HG02798 (cell line): ENCODE measurements at regions not wholly inside any gene's neighbourhood (a gene's known extent, or its start where the extent isn't known, plus 50 kb on each side); places are given as distances from the start of the nearest gene placed in this dataset.
"Not testable (repeated sequence)": the region's sequence is repeated elsewhere in the genome, so short reads cannot be mapped to it uniquely, and the experiment has no call there.

Experiments used
- ATAC-seq: cut with Tn5 transposase; IDR thresholded peaks from one replicate; pipeline ENCODE4 v1.9.1; 2021; ENCODE audit warnings: mild to moderate bottlenecking; ENCODE audit not compliant: unreplicated experiment, poor library complexity

DNA sequence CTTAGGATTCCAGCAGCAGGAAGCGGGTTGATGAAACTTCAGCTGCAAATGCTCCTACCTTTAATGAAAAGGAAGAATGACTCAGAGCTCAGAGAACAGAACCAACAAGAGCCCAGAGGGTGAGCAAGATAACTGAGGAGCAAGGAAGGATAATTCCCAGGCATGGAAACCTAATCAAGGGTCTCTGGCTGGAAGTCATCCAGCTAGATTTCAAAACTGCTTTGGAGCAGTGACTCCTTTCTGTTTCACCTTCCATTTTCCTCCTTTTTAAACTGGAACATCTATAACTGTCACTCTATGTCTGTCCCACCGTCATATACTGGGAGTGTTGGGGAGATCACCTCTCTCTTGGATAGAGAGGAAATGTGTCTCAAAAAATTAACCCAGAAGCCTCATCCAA is 148.4 kb upstream of the RAB6C start:
- no peak for ATAC-seq

DNA sequence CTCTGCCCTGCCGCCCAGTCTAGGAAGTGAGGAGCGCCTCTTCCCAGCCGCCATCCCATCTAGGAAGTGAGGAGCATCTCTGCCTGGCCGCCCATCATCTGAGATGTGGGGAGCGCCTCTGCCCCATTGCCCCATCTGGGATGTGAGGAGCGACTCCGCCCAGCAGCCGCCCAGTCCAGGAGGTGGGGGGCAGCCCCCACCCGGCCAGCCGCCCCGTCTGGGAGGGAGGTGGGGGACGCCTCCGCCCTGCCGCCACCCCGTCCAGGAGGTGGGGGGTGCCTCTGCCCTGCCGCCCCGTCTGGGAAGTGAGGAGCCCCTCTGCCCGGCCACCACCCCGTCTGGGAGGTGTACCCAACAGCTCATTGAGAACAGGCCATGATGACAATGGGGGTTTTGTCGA is 146.0 kb upstream of the RAB6C start:
- not testable (repeated sequence) for ATAC-seq

DNA sequence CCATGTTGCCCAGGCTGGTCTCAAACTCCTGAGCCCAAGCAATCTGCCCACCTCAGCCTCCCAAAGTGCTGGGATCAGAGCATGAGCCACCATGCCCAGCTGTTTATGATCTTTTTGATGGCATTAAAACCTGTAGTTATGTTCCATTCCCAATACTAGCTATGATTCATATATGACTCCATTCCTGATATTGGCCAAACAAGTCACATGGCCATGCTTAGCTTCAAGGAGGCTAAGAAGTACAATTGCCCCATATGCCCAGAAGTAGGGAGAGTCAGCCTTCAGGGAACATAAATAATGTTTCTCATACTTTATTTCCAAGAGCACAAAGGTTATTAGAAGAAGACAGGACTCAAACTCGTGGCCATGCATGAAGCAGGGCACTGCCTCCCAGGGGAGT is 132.4 kb upstream of the RAB6C start:
- ATAC-seq, result no peak

DNA sequence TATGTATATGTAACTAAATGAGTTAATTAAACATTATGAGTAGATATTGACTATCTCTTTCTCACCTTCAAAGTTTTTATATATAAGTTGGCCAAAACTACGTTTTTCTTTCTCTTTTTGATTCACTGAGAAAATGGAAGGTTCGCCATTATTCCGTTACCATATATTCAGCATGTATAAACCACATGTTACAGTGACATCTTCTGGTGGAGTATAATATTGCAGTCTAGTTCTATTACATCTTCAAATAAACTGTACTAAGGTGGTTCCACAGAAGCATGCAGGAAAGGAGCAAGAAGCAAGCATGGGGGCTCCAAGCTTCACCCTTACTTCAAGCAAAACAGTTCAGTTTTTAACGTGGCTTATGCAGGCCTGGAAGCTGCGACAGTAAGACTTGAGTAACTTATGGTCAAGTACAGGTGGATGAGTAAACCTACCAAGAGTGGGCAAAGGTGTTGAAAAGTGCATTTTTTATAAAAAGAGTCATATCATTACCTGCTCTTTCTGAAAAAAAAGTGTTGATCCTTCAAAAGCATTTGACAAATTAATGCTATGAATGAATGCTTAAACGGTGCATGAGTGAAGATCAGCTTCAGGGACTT is 129.8 kb upstream of the RAB6C start:
- ATAC-seq, result peak; percentile 82

DNA sequence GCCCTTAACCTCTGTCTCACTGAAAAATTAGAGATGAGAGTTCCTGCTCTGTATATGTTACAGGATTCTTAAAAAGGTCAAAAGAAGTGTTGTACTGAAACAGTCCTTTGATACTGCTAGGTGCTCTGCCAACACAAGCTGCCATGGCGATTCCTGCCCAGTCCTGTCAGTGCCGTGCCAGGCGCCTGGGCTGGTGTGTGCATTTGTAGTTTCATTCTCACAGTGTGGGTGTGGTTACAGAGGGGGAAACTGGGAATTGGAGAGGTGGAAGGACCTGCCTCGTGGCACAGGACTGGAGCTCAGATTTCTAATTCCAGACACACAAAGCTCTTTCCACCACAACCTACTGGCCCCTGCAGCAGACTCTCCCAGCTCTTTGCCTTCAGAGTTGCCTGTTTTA is 122.3 kb upstream of the RAB6C start:
- ATAC-seq, result no peak

DNA sequence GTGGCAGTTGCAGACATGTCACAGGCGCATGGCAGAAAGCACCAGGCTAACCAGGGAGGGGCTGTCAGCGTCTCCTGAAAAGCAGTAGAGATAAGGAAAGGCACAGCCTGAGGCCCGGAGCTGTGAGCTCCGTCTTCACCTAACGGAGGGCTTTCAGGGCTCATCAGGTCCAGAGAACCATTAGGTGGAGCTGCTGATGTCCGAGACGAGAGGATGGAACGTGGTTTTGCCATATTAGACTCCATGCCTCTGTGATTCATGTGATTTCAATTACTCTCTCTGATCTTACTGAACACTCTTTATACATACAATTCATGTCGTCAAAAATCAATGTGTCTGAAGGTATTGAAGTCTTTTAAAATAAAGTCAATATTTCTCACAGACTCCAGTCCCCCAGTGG is 120.3 kb upstream of the RAB6C start:
- ATAC-seq, result no peak

DNA sequence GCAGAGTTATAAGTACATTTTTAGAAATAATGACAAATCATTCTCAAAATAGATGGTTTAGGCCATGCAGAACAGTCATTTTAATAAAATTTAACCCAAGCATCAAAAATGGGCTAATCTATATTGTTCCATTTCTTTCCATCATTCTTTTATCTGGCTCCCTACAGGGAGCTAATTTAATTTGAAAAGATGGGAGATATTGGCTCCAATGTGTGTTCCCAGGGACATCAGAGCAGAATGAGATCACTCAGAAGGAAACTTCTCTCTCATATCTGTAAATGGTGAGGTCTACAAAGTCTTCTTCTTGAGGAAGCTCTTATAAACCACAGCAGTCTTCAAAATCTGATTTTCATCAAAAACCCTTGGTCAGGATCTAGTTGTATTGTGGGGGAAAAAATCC is 119.4 kb upstream of the RAB6C start:
- ATAC-seq, result no peak

DNA sequence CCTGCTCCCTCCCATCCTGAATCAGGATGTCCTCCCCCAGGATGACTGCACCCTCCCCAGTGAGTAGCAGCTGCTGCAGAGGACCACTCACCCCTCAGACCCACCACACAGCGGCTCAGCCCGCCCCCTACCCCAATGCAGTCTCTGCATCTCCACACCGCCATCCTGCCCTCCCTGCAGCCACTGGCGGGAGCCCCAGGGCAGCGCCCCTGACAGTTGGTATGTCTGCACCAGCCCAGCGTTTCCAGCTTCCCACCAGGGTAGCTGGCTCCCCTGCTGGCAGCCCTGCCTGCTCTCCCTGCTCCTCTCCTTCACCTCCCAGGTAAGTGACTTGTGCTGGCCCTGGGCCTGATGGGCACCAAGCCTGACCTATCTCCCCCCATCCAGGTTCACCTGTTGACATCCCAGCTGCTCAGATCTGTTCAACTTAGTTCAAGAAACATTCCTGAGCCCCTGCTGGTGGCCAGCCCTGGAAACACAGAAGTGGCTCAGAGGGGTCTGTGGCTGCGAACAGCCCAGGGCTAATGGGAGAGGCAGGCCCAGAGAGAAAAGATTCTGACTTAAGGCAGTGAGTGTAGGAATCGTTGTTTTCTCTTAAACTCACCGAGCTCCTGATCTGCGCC is 117.7 kb upstream of the RAB6C start:
- ATAC-seq, result no peak

DNA sequence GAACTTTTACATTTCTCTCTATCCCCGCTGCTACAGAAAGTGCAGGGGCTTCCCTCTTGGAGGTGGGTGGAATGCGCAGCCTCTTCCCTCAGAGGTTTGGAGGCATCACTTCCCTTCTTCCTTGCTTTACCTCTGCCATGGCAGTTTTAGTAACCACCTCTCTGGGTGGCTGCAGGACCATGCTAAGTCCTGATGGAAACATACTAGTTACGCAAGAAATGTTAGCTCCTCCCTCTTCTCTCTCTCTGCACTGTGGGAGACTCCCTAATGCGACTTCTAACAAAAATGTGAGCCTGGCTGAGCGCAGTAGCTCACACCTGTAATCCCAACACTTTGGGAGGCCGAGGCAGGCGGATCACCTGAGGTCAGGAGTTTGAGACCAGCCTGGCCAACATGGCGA is 116.8 kb upstream of the RAB6C start:
- ATAC-seq, result no peak

DNA sequence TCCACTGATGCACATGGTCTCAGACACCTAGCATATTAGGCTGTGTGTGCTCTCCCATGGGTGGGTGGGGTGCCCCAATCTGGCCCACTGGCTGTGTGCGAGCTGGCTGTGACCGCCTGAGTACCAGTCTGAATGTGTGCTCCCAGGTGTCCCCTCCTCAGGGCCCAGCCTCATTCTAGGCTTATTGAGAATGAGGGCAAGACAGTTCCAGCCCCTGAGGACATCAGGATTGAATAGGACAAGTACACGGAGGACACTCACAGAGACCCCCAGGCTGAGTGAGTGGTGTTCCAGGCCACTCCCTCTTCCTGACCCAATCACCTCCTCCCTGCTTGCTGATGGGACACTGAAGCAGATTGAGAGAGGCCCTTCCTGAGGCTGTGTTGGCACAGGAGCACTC is 116.1 kb upstream of the RAB6C start:
- ATAC-seq, result no peak

DNA sequence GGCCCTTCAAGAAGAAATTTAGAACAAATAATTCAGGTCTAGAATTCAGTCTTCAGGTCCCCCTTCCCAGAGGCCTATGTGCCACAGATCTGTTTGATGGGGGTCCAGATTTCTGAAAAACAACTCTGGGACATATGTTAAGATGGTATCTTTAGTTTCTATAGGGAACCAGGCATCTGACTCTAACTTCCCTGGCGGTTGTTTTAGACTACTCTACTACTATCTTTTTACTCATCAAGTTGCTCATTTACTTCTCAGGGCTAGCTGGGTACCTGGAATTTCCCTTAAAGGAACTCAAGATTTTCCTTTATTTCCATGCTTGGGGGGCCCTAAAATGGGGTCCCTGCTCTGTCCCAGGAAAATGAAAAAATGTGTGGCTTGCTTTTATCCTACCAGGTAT is 114.7 kb upstream of the RAB6C start:
- ATAC-seq, result no peak

DNA sequence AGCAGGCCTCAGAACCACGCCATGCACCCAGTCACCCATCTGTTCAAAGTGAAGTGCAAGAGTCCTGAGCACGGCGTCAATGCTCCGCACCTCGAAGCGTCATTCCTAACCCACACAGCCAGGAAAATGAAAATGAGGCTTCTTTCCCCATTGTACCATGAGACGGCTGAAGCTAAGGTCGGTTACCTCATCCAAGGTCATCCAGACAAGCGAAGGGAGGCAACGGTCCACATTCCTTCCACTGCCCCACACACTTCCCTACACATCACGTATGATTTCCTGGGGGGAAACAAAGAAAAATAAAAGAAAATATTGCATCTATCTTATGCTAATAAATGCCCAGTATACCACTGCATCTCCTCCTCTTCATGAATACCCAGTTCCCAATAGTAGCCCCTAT is 113.5 kb upstream of the RAB6C start:
- ATAC-seq, result no peak

DNA sequence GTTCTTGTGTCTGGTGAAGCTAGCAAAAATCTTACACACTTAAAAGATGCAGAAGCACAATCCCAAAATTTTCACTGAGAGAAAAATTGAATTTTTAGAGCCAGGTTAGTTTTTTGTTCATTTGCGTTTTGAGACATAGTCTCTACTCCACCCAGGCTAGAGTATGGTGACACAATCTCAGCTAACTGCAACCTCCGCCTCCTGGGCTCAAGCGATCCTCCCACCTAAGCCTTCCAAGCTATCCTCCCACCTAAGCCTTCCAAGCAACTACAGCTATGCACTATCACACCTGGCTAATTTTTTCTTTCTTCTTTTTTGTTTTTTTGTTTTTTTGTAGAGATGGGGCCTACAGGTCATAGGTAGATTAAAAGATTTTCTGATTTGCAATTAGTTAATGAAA is 113.1 kb upstream of the RAB6C start:
- no peak for ATAC-seq

DNA sequence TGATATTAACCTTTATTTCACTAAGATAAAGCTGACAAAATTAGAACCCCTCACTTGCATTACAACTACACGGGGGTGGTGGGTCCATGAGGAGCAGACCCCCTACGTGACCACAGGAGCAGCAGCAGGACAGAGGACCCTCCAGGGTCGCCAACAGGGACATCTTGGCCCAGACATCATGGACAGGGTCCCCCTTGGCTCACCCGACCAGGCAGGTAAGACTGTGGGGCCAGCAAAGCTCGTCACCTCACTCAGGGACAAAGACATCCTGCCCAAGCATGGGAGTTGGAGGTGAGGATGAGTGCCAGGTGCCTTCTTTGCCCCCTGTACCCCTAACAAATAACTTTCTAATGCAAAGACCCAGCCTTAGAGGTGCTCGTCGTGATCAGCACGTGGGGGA is 111.3 kb upstream of the RAB6C start:
- ATAC-seq, result no peak

DNA sequence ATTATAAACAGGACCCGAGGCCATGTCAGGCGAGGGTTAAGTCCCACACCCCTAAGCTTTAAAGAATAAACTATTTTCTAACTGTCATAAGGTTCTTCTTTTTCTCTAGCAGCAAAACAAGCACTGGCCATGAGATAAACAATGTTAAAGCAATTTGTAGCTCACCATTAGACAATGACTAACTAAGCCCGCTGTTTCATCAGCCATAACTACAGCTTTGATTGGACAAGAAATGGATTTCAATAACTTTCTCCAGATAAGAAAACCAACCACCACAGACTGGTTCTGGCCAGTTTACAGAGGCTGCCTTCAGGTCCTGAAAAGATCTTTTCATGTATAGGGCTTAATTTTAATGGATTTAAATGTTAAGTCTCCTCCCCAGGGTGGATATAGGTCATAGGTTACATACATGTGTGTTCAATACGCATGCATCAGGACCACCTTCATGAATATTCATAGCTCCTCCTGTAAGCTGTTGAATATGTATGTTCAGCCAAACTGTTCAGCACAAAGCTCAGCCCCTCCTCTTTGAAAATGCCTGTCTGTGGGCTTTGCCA is 108.7 kb upstream of the RAB6C start:
- ATAC-seq, result no peak

DNA sequence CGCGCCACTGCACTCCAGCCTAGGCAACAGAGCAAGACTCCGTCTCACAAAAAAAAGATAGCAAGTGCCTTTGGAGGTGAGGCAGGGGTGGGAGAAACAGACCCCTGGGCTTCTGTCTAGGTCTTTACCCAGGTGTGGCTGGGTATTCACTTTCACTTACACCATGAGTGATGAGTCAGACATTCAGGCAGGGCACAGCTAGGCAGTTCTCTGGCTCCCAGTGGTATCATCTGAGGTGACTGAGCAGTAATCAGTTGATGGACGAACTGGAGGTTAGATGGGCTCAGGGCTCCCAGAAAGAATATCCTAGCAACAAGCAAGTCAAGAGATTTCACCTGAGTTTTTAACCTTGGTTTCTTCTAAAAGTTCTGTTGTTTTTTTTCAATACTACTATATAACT is 107.0 kb upstream of the RAB6C start:
- ATAC-seq, result no peak

DNA sequence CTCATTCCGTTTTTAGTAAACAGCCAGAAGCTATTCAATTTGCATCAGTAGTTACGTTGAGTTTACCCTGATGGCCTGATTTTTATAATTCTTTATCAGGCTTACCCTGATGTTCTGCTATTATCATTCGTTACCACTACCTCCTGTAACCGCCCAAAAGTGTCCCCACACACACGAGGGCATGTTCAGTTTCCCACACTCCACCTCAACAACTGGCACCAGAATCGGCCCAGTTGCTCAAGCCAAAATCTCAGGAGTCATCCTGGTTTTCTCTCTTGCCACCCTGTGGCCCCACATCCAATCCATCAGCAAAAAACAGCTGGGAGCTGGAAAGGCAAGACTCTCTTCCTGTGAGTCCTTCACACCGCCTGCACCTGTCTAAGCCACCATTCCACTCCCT is 102.9 kb upstream of the RAB6C start:
- no peak for ATAC-seq

DNA sequence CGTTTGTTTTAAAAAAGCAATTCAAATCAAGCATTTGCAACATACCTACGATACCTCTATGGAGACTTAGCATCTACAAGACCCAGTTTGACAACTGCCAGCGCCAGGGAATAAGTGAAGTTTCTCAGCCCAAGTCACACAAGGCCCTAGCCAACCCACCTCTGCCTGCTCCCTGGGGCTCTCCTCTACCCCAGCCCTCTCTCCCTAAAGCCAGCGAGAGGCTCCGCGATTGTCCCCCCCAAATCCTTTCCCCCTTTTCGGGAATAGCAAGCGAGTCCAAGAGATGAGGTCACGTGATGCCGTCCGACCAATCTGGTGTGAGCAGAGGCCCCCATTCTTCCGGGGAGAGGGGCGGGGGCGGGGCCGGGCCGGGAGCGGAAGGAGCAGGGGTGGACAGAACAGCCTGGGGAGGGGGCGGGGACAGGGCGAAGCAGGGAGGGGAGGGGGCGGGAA is 102.2 kb upstream of the RAB6C start:
- ATAC-seq, result peak; percentile 83

DNA sequence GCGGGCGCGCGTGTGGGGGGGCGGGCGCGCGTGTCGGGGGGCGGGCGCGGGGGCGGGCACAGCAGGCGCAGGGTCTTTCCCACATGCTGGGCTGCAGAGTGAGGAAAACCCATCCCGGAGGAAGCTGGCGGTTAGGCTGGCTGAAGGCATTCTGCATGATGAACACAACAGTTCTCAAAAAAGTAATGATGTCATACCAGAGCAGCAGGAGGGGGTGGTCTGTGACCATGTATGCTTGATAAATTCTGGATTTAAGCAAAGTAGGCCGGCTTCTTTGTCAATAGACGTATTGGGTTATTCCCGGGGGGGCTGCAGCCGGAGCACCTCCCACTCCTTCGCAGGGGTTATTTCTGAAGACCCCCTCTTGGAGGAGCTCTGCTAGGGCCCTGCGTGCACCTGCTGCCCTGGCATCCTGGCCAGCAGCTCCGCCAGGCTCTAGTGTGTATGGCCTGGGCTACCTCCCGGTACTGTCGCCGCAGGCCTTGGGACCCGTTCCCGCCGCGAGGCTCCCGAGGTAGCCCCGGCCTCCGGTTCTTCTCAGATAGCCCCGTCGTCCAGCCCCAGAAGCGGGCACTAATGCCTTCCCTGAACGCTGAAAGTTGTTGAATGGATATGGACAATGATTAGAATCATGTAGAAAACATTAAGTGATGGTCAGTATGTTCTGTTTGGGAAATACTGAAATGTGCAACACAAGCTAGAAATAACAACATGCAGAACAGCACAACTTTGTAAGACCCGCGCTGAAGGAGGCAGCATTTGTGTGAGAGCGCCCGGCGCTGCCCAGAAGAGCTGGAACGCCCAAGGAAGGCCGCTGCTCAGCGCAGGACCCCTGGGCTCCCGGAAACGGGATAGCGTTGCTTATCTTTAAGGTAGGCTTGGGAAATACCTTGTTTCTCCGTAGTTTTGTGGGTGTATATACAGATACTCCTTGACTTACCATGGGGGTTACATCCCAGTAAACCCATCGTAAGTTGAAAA is 101.4 kb upstream of the RAB6C start:
- ATAC-seq, result peak; percentile 24

DNA sequence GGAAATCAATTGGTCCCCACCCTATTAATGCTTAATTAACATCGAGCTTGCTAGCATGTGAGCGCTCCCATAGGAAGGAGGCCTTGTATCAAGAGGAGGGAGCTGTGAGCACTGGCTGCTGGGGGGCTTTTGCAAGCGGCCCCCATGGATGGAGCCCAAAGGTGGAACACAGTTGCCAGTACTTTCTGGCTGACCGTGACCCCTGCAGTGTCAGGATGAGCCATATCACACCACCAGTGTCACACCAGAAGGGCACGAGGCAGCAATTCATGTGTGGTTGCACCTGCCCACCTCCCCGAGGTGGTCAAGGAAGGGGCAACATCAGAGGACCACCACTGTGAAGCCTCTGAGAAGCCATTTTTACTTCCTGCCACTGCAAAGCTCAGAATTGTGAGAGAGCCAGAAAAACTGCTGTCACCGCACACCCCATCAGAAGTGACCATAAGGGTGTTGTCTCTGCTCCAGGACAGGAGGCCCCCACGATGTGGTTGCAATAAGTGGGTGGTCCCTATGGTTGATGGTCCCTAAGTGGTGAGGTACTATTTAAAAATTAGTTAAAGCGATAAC is 99.8 kb upstream of the RAB6C start:
- no peak for ATAC-seq

DNA sequence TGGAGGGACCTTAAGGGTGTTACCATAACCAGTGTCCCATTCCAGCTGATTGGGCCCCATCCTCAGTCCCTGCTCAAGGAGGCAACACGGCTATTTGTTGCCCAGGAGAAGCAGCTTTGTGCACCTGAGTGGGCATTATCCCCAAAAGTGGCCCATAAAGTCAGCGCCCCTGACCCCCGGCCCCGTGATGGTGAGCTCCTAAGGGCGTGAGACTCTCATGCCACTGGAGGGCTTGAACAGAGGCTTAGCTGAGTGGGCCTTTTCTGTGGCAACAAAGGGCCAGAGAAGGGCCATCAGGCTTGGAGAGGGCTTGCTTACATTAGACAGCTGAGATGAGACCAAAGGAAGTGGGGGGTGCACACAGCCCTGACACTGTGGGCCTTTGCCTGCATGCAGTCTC is 99.2 kb upstream of the RAB6C start:
- no peak for ATAC-seq
